ENCODE measurements at regions not wholly inside any gene's neighbourhood (a gene's known extent, or its start where the extent isn't known, plus 50 kb on each side); places are given as distances from the start of the nearest gene placed in this dataset.

GRCh38 chr10:131578472-131578970 is 267.0 kb upstream of the TCERG1L start:
- Histone ChIP-seq H3K27ac (ENCODE audit: control insufficient read depth, insufficient read depth) (no peak overlapping the region), H4K20me1 (ENCODE audit: control insufficient read depth, insufficient read depth) (no peaks in the 10 kb centered on the region), H3K9me3 (replicated peaks; ENCODE audit: control insufficient read depth, insufficient read depth, low read length) (no peaks in the 10 kb centered on the region), H3K9ac (ENCODE audit: control insufficient read depth, insufficient read depth, low read length) (no peak overlapping the region), H3K4me1 (ENCODE audit: control insufficient read depth, insufficient read depth, low read length) (no peaks in the 10 kb centered on the region), H3K79me2 (ENCODE audit: control insufficient read depth, insufficient read depth, low read length) (no peaks in the 10 kb centered on the region), H3K4me2 (ENCODE audit: control insufficient read depth, insufficient read depth) (no peak overlapping the region), H2AFZ (ENCODE audit: control insufficient read depth, low read depth, low read length) (no peak overlapping the region), H3K4me3 (no peak overlapping the region), H3K27me3 (replicated peaks in 1 of 2; ENCODE audit: control insufficient read depth in 2 of 2, insufficient read depth in 2 of 2, low read length in 1 of 2) (no peaks in the 10 kb centered on the region), H3K36me3 (ENCODE audit: control insufficient read depth in 2 of 2, insufficient read depth in 2 of 2, low read length in 1 of 2) (no peaks in the 10 kb centered on the region)
- DNase-seq (ENCODE audit: low read depth, low spot score) (no peak), FAIRE-seq (no peak), ATAC-seq (no peak)
- CTCF ChIA-PET, result no interaction called here
- WGBS (ENCODE audit: insufficient coverage, insufficient replicate concordance, low lambda C conversion rate, missing lambda C conversion rate), result 40% methylated on average over 16 of the region's 16 CpGs
- intact Hi-C loops (cut with micrococcal nuclease; ENCODE audit: unreplicated experiment), result no loop called here
- RAD21 ChIA-PET (ENCODE audit: unreplicated experiment), result no interaction called here
- POLR2A ChIA-PET, result no interaction called here
- SMC1A ChIA-PET (ENCODE audit: uncharacterized antibody, unreplicated experiment), result no interaction called here
- in situ Hi-C loops (cut with MboI), result no loop called here
- BruUV-seq (replicated peaks), result no TSS peak
- no peak for TF ChIP-seq BCLAF1 (IDR thresholded peaks at IDR 0.05)
- TF ChIP-seq E2F8 (IDR thresholded peaks at IDR 0.05; ENCODE audit: low read depth, partially characterized antibody), result no peak
- TF ChIP-seq ZNF207 (IDR thresholded peaks at IDR 0.05; ENCODE audit: borderline replicate concordance), result no peak
- no peak for TF ChIP-seq JUNB (IDR thresholded peaks at IDR 0.05)
- TF ChIP-seq MYB (IDR thresholded peaks at IDR 0.05; ENCODE audit: borderline replicate concordance, low read depth, low read length), result no peak
- TF ChIP-seq ZNF384 (IDR thresholded peaks at IDR 0.05; ENCODE audit: borderline replicate concordance, low read depth, low read length), result no peak
- TF ChIP-seq REST (IDR thresholded peaks at IDR 0.05; ENCODE audit: low read depth, low read length), result no peak
- no peak for TF ChIP-seq ZBTB11 (CRISPR knock-in tag; IDR thresholded peaks at IDR 0.05)
- no peak for TF ChIP-seq RAD21 (IDR thresholded peaks at IDR 0.05; ENCODE audit: insufficient read depth, low read depth, low read length)
- TF ChIP-seq IRF3 (IDR thresholded peaks at IDR 0.05), result no peak
